ENCODE measurements at regions not wholly inside any gene's neighbourhood (a gene's known extent, or its start where the extent isn't known, plus 50 kb on each side); places are given as distances from the start of the nearest gene placed in this dataset.

- DNase-seq (no peak), ATAC-seq (no peak)
- H3K27me3 Mint-ChIP-seq: peaks cover 8% of the 10 kb centered on the region
- no peak for TF ChIP-seq CTCF (IDR thresholded peaks at IDR 0.05)
- no peak overlapping the region for H3K4me3 Mint-ChIP-seq
- H3K4me1 Mint-ChIP-seq (ENCODE audit: low read depth): no peaks in the 10 kb centered on the region
- intact Hi-C loops (cut with micrococcal nuclease): no loop called here
- H3K36me3 Mint-ChIP-seq (ENCODE audit: low read depth): no peaks in the 10 kb centered on the region
- H3K27ac Mint-ChIP-seq: no peak overlapping the region
- ChIA-PET POLR2A (no interaction called here), CTCF (interaction anchor here (1.5 kb wide), 1 partner anchor 9 kb away, joined by 4 read pairs; no protein-coding TSS in a partner anchor)
- H3K9me3 Mint-ChIP-seq: no peaks in the 10 kb centered on the region
Observed at GRCh38 chr2:126996378-126996699, 97.6 kb downstream of the TEX51 start.

Data from activated CD8-positive, alpha-beta T cell treated with anti-CD3 and anti-CD28 coated beads for 36 hours (primary cell).